OCI-LY3 (cell line): ENCODE measurements at regions not wholly inside any gene's neighbourhood (a gene's known extent, or its start where the extent isn't known, plus 50 kb on each side); places are given as distances from the start of the nearest gene placed in this dataset.

Source experiments
- CTCF ChIP-seq: fragments of 200-600, 300-600 bp; sonication (generic); IDR thresholded peaks from 2 replicates; pipeline ENCODE4 v1.5.1; 2014; ENCODE audit warnings: antibody characterized with exemption, low read length, low read depth
- EZH2phosphoT487 ChIP-seq: fragments of 200-600 bp; shearing (Covaris generic); IDR thresholded peaks from 2 replicates; pipeline ENCODE4 v1.6.1; 2018; ENCODE audit warnings: antibody characterized with exemption, mixed run types, low read depth

- TF ChIP-seq CTCF (no peak), EZH2phosphoT487 (no peak)
Observed at GRCh38 chr20:12682613-12683012, 326.2 kb upstream of the SPTLC3 start.
